ENCODE measurements at regions not wholly inside any gene's neighbourhood (a gene's known extent, or its start where the extent isn't known, plus 50 kb on each side); places are given as distances from the start of the nearest gene placed in this dataset.

GRCh38 chr20:40961176-40961575 is 67.4 kb upstream of the TOP1 start:
- ATAC-seq: no peak

- no peak for ATAC-seq
Measured at GRCh38 chr20:40961686-40962640, 66.7 kb upstream of the TOP1 start.

GRCh38 chr20:40962733-40963504 is 65.7 kb upstream of the TOP1 start:
- peak; percentile 73 for ATAC-seq

- peak; percentile 6 for ATAC-seq
Measured at GRCh38 chr20:40963505-40963845, 65.1 kb upstream of the TOP1 start.

GRCh38 chr20:40965671-40966070 is 63.0 kb upstream of the TOP1 start:
- no peak for ATAC-seq

GRCh38 chr20:40966103-40966502 is 62.5 kb upstream of the TOP1 start:
- ATAC-seq: no peak

- no peak for ATAC-seq
Measured at GRCh38 chr20:40966516-40967185, 62.0 kb upstream of the TOP1 start.

- no peak for ATAC-seq
Measured at GRCh38 chr20:40967700-40968099, 60.9 kb upstream of the TOP1 start.

- peak; percentile 87 for ATAC-seq
Measured at GRCh38 chr20:40968816-40969562, 59.6 kb upstream of the TOP1 start.

- ATAC-seq: no peak
Measured at GRCh38 chr20:40970218-40970617, 58.4 kb upstream of the TOP1 start.

- no peak for ATAC-seq
Measured at GRCh38 chr20:40977218-40977617, 51.4 kb upstream of the TOP1 start.

- ATAC-seq: peak; percentile 81
Measured at GRCh38 chr20:40978761-40979160, 49.9 kb upstream of the TOP1 start.
